Stimulated activated CD4-positive, alpha-beta T cell treated with anti-CD3 and anti-CD28 coated beads, Interleukin-15, amount 100 ng/mL, for 48 hours (primary cell): ENCODE measurements at regions not wholly inside any gene's neighbourhood (a gene's known extent, or its start where the extent isn't known, plus 50 kb on each side); places are given as distances from the start of the nearest gene placed in this dataset.
"Not testable (repeated sequence)": the region's sequence is repeated elsewhere in the genome, so short reads cannot be mapped to it uniquely, and the experiment has no call there.

Source experiments
- DNase-seq, 2 donors: peaks; one replicate each; pipeline ENCODE4 v3.0.0-alpha.2; 2020; ENCODE audit warnings: low read depth in 2 of 2

DNA sequence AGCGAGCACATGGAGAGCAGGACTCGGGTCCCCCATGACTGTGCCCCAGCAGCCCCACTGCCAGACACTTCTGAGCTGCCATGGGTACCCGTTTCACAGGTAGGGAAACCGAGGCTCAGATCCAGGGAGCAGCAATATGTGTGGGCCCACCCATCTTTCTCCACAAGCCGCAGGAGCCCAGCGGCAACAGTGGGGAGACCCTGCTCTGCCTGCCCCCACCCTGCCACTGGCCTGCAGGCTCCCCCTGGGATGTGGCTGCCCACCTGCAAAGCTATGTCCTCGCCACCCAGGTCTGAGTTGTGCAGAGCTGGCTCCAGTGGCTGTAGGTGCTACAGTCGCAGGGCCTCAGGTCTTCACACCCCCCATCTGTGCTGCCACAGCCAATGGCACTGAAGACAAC is 50.6 kb upstream of the C1QTNF9B start:
- no peak for DNase-seq

DNA sequence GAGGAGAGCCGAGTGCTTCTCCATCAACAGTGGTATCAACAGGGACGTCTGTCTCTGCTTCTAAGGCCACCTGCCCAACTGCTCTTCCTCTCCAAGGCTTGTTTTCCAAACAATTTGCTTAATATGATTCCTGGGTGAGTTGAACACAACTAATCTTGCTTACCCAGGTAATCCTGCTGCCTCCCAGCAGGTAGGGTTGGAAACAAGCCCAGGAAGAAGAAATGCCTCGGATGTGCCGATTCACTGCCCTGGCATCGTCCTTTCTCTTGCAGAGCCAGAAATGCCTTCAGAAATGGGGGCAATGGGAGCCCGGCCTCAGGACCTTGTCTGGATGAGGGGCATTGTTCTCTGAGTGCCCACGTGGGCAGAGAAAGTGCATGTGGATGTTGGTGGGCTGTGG is 51.9 kb upstream of the C1QTNF9B start:
- DNase-seq, result no peak

DNA sequence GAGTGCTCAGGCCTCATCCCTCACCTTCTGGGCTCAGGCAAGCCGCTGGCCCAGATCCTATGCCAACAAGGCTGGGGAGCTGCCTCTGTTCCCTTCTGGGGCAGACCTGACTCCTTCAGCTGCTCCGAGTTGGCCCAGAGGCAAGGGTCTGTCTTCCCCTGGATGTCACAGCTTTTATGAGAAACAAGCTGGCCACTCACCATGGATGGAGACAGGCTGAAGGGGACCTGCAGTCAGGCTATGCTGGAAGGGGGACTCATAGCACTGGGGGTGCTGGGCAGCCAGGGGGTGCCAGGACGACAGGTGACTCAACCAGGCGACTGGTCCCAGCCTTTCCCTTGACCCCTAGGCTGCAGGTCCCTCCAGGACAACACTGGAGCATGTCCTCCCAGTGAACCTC is 52.4 kb upstream of the C1QTNF9B start:
- no peak for DNase-seq

DNA sequence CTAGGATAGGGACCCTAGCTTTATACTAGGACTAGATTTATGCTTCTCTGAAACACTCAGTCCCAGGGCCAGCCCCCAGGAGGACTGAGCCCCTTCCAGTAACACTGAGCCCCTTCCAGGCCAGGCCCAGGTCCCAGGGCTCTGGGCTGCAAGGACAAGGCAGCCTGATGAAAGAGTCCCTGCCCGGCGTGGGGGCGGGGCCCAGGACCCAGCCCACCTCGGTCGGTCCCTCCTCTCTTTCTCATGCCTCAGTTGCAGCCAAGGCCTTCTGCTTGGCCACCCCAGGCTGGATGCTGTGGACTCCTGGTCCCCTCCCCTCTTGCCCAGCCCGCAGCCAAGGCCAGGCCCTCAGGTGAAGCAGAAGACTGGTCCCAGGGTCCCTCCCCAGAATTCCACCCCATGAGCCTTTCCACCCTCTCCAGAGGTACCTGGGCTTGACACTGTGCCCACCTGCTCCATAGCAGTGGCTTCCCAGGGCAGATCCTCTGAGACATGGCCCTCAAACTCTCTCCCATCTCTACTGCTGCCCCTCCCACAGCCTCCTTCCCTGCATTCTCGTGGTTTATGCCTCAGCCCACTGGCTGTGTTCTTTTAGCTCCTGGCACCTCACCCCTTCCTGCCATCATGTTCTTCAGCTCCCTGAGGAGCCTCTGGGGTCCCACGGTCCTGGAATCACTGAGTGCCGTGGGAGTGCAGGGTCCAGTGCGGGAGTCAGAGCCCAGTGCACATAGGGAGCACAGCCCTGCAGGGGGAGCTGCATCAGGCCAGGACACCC is 53.6 kb upstream of the C1QTNF9B start:
- DNase-seq, result no peak

DNA sequence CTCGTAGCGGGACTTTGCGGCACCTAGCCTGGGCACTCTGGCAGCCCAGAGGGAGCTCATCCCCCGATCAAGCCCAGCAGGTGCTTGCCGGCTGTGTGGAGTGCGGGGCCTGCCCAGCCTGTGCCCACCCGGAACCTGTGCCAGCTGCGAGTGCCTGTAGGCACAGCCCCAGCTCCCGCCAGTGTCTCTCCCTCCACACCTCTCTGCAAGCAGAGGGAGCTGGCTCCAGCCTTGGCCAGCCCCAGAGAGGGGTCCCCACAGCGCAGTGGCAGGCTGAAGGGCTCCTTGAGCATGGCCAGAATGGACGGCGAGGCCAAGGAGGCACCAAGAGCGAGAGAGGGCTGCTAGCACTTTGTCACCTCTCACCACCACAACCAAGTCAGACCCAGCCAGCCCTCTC is 55.5 kb upstream of the C1QTNF9B start:
- no peak for DNase-seq

DNA sequence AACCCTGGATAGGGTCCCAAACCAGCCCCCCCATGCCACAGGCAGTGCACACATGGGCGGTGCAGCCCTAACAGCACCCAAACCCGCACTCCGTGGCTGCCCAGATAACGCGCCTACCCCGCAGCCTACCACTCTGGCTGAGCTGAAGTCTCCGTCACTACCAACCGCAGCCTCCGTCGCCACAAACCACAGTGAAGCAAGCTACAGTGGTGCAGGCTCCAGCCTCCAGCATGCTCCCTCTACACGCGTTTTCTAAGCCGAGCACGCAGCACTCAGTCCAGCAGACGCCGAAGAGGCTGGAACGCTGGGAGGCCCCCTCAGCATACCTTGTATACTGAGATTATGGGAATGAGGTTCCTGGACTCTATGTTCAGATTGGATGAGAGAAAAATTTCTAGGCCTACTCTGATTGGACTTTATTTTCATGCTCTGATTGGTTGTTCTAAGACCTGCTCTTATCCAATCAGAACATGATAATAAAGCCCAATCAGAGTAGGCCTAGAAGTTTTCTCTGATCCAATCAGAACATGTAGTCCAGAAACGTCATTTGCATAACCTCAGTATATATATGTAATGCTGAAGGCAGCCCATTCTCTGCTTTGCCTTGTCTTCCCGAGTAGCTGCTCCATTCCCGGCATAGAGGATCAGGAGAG is 56.7 kb upstream of the C1QTNF9B start:
- no peak for DNase-seq

DNA sequence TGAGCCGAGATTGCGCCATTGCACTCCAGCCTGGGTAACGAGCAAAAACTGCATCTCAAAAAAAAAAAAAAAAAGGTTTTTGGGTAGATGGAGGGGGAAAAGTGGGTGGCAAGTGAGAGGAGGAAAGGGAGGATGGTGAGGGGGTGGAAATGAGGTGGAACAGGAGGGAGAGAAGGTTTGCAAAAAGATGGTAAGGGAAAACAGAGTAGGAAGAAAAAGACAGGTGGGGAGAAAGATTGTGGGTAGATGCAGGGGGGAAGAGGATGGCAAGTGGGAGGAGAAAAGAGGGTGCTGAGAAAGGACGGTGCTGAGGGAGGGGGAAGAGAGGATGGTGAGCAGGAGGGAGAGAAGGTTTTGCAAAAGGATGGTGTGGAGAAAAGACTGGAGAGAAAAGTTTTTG is 57.8 kb upstream of the C1QTNF9B start:
- no peak for DNase-seq

DNA sequence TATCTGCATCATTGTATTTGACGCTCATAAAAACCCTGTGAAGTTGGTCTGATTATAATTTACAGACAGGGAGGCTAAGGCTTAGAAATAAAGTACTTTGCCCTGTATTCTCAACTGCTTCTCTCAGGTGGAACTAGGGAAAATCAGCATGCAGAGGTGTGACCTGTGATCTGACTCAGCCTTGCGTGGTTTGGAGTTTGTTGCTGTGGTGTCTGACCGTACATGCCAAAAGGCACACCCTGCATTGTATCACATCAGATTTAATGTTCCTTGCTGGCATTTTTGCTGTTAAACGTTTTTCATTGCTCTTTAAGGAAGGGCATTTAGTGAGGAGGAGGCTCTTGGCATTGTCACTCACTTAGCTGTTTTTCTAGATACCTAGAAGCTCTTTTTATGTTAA is 58.8 kb upstream of the C1QTNF9B start:
- DNase-seq, result no peak

DNA sequence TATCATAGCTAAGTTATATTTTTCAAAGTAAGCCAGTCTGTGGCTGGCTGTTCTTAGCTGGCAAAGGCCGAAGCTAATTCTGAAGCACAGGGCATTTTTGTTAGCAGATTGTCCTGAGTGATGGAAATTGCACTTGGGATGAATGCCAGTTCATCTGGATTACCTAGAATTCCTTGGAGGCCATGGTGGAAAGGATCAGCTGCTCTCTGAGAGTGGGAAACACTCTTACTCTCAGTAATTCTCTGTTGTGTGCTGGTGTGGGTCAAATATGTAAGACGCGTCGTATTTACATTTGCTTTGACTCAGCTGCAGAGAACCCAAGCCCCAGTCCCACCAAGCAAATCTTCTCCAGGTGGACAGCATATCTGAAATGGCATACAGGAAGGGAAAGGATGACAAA is 60.7 kb upstream of the C1QTNF9B start:
- no peak for DNase-seq

DNA sequence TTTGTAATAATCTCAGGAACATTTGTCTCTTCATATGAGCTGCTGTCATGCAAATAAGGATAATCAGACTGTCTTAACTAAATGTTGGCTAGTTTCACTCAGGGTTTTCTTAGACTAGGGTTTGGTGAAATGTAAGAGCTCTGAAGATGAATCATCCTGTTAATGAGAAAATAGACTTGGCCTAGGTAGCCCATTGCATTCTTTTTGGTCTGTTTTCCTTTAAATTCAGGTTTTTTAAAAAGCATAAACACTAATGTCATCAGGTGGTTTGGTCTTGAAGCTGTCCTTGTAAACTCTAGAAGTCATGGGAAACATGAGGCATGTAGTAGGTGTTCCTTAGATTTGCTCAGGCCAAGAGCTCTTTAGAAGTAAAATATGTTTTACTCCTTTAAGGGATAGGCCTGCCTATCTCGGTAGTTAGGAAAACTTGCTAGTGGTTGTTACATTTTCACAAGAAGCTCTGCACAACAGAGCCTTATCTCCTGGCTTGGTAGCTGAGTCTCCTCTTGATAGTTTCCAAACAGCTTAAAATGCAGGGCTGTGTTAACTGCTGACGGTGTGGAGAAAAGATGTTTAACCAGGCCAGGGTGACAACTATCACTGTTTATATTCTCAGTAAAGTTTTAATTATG is 62.0 kb upstream of the C1QTNF9B start:
- no peak for DNase-seq

DNA sequence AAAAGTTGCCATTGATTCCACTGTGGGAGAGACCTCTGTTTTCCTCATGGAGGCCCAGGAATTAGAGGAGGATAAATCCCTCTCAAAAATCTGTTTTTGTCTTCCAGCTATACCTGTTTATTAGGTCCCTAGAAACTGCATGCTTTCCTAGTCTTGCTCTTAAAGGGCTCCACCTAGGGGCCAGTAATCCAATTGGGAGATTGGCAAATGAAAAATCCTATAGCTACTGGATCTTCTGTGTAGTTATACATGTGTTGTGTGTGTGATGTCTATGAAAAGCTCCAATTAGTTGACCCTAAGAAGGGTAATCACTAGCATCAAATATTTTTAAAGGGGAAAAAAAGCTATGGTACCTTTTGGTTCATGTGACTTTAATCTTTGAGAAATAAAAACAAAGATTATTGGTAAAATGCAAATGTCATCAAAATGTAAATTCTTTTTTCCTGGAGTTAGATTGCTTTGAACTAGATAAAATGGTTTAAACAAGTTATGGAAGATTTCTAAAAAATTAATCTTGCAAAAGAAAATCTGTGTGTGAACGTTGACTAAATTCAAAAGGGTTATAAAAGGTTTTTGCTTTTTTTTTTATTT is 63.4 kb upstream of the C1QTNF9B start:
- DNase-seq, result no peak

DNA sequence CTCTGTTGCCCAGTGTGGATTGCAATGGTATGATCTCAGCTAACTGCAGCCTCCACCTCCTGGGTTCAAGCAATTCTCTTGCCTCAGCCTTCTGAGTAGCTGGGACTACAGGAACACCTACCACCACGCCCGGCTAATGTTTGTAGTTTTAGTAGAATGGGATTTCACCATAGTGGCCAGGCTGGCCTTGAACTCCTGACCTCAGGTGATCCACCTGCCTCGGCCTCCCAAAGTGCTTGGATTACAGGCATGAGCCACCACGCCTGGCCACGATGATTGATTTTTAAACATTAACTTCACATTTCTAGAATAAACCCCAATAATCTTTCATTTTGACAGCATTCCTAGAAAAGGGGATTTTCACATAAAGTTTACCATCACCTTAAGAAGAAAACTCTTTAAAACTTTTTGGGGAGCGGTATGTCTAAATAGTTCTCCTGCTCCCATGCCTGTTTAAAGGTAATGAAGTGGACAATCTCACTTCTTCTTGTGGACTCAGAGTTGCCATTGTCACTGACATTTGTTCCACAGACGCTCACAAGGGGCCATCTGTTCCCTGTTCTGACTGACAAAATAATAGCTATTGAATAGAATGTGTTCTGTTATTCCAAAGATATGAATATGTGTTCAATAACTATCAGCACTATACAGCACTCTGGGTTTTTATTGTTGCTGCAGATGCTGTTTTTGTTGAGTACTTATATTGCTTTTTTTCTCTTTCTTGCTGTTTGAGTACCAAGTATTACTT is 66.1 kb upstream of the C1QTNF9B start:
- no peak for DNase-seq

DNA sequence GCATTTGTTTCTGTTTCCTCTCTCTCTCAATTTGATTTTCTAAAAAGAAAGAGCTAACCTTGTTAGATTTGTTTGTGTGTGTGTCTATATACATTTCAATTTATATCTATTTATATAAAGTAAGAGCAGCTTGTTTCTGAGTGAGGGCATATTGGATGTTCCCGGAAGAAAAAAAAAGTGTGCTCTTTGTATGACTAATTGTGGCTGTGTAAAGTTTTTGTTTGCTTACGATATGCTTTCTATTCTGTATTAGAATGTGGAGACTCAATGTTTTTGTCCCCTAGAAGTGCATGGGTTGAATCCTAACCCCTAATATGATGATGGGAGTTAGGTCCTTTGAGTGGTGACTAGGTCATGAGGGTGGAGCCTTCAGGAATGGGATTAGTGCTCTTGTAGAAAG is 66.6 kb upstream of the C1QTNF9B start:
- DNase-seq, result no peak

DNA sequence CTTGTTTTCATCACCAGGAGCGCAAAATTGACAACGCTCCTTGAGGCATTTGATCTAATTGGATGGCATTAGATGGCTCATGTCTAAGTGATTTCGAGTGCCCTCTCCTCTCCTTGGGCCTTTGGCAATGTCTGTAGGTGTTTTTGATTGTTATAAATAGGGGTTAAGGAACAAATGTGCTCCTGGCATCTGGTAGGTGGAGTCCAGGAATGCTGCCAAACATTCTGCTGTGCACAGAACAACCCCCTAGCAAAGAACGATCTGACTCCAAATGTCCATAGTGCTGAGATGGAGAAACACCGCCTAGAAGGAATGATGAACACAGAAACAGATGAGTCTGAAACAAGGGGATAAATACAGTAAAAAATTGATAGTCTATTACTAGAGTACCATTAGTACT is 68.0 kb upstream of the C1QTNF9B start:
- no peak for DNase-seq

DNA sequence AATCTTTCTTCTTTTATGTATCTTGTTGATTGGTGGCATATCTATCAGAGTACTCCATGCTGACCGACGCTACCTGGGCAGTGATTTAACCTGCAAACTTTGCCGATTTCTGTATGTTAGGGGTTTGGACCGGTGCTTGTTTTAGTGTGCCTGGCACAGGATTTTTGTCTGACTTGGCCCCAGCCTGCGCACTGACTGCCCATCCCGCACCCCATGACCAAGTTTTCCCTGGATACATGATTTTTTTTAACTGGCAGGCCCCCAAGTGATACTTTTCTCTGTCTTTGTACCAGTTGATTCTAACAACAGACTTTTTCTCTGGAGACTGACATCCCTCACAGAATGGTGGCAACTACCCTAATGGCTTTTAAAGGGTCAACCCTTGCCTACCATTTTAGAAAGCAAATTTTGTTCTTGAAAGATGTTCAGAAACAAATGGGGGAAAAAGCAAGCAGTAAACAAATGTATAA is 69.0 kb upstream of the C1QTNF9B start:
- no peak for DNase-seq

DNA sequence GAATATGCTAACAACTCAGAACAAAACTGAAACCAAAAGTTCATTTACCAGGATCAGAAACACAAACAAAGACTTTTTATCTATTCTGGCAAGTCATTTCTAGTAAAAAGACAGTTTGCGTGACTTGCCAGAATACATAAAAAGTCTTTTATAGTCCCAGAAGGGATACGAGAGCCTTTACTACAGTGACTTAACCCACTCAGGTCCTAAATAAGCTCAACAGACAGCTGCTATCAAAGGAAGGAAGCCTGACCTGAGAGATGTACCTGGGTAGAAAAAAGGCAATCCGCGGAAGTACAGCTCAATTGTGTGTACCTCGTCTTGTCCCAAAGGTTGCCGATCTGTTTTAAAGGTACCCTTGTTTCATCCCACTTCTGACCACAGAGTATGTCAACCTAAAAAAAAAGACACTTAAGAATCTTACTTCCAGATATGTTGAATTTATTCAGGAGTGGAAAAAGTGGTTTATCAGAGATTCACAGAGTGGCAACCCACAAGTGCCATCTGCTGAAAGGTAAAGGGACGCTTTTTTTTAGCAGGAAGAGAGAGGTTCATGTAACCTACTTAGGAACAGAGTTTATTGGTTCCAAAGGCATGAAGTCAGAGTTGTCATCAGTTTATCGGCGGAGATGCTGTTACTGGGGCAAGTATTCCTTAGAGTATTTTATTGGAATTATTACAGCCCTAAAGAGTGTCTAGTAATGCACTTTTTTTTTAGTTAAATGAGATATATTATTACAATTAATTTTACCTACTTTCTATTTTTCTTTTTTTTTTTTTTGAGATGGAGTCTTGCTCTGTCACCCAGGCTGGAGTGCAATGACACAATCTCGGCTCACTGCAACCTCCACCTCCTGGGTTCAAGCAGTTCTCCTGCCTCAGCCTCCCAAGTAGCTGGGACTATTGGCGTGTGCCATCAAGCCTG is 69.7 kb upstream of the C1QTNF9B start:
- no peak for DNase-seq

DNA sequence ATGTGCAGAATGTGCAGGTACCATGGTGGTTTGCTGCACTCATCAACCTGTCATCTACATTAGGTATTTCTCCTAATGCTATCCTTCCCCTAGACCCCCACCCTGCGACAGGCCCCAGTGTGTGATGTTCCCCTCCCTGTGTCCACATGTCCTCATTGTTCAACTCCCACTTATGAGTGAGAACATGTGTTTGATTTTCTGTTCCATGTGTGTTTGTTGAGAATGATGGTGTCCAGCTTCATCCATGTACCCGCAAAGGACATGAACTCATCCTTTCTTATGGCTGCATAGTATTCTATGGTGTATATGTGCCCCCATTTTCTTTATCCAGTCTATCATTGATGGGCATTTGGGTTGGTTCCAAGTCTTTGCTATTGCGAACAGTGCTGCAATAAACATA is 70.5 kb upstream of the C1QTNF9B start:
- not testable (repeated sequence) for DNase-seq

DNA sequence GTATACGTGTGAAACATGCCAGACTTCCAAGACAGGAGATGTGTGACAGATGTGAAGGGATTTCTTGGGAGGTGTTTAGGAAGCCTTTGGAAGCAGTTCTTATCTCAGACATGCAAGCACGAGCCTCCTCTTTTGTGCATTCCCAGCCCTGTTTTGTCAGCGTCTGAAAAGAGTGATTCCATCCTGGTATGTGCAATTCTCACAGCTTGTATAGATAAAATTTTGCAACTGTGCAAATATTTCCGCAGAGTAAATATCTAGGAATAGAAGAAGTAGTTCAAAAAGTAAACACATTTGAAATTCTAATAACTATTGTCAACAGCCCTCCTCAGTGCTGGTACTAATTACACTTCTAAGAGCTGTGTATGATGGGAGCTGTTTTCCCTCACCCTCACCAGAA is 72.3 kb upstream of the C1QTNF9B start:
- no peak for DNase-seq

DNA sequence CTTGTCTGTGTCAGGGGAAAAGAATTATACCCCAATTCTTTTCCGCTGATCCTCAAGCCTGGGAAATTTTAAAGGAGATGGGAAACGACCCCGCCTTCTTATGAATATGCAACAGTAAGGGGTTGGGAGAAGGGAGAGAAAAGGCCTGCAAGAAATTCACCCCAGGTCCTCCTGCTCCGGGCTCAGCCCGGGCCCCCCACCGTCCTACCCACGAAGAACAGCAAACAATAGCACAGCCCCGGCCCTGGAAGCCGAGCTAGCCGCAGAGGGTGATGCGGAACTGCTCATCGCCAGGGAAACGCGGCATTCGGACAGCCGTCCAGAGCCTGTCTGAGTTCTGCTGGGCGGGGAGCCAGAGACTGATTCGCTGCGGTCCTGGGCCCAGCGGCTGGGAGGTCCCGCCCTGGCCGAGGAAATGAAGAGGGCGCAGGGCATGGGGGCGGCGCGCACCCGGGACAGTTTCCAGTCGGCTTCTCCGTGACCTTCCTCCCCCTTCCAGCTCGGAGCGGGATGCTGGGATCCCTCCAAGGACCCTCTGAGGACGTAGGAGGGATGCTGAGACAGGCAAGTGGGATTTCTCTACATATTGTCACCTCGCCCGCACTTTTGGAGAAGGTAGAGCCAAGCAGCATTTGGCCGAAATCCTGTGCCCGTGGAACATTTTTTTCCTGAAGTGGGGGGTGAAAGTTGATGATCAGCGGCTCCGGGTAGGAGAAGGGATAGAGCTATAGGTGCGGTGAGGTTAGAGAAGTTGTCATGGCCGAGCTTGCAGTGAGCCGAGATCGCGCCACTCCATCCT is 82.3 kb upstream of the C1QTNF9B start:
- DNase-seq, result no peak

DNA sequence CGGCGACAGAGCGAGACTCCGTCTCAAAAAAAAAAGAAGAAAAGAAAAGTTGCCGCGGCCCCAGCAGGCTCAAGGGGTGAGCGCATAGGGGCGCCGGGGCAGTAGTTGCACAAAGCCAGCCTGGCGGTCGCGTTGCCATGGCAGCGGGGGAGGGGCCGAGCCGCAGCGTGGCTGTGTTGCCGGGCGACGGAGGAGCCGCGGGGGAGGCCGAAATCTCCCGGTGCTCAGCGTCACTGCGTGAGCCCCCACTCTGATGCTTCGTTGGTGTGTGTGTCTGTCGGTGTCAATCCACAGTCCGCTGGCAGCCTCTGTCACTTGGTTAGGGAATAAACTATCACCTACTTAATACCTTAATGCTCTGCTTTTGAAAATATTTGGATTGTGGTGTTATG is 82.9 kb upstream of the C1QTNF9B start:
- DNase-seq, result peak; percentile 65 to 80
